PFSK-1 (cell line): ENCODE measurements at regions not wholly inside any gene's neighbourhood (a gene's known extent, or its start where the extent isn't known, plus 50 kb on each side); places are given as distances from the start of the nearest gene placed in this dataset.

Experiments
- FOXP2 ChIP-seq: optimal IDR thresholded peaks from 2 replicates; pipeline ENCODE3; 2011; ENCODE audit warnings: borderline replicate concordance, control low read depth, inconsistent platforms; ENCODE audit not compliant: insufficient read depth; ENCODE audit errors: extremely low read length, extremely low read depth
- POLR2AphosphoS5 ChIP-seq: IDR thresholded peaks from 2 replicates; pipeline ENCODE4 v1.6.1; 2012; ENCODE audit warnings: low read depth, mild to moderate bottlenecking, control low read depth, low read length, moderate library complexity
- REST ChIP-seq, 2 experiments: IDR thresholded peaks; 2 replicates each; pipeline versions ENCODE4 v1.6.1 to v1.8.0; 2011 to 2012; ENCODE audit warnings: low read depth in 2 of 2, low read length in 2 of 2, control low read depth in 1 of 2, inconsistent platforms in 1 of 2, mild to moderate bottlenecking in 1 of 2, moderate library complexity in 1 of 2; ENCODE audit not compliant: insufficient read depth in 1 of 2
- SIN3A ChIP-seq: IDR thresholded peaks from 2 replicates; pipeline ENCODE4 v1.6.1; 2012; ENCODE audit warnings: mild to moderate bottlenecking, low read length, moderate library complexity, borderline replicate concordance; ENCODE audit not compliant: insufficient read depth
- TAF1 ChIP-seq: IDR thresholded peaks from 2 replicates; pipeline ENCODE4 v1.6.1; 2012; ENCODE audit warnings: low read length, control low read depth, borderline replicate concordance; ENCODE audit not compliant: insufficient read depth

GRCh38 chr7:155980841-155981240 is 168.6 kb upstream of the SHH start:
- TF ChIP-seq REST (IDR thresholded peaks at IDR 0.05; ENCODE audit: insufficient read depth in 1 of 2, low read depth in 2 of 2, low read length in 2 of 2) (no peak), TAF1 (no peak), SIN3A (no peak), FOXP2 (no peak), POLR2AphosphoS5 (no peak)

- TF ChIP-seq REST (IDR thresholded peaks at IDR 0.05; ENCODE audit: insufficient read depth in 1 of 2, low read depth in 2 of 2, low read length in 2 of 2) = no peak
- no peak for TF ChIP-seq POLR2AphosphoS5
- TF ChIP-seq FOXP2 = no peak
- no peak for TF ChIP-seq SIN3A
- TF ChIP-seq TAF1 = no peak
Observed at GRCh38 chr7:155979994-155980393, 167.7 kb upstream of the SHH start.

GRCh38 chr7:155979566-155979965 is 167.3 kb upstream of the SHH start:
- TF ChIP-seq REST (IDR thresholded peaks at IDR 0.05; ENCODE audit: insufficient read depth in 1 of 2, low read depth in 2 of 2, low read length in 2 of 2) (no peak), TAF1 (no peak), POLR2AphosphoS5 (no peak), SIN3A (no peak), FOXP2 (no peak)

GRCh38 chr7:155975490-155975889 is 163.2 kb upstream of the SHH start:
- TF ChIP-seq REST (IDR thresholded peaks at IDR 0.05; ENCODE audit: insufficient read depth in 1 of 2, low read depth in 2 of 2, low read length in 2 of 2) = no peak
- no peak for TF ChIP-seq FOXP2
- TF ChIP-seq TAF1 = no peak
- no peak for TF ChIP-seq POLR2AphosphoS5
- no peak for TF ChIP-seq SIN3A

- TF ChIP-seq TAF1 (no peak), REST (IDR thresholded peaks at IDR 0.05; ENCODE audit: insufficient read depth in 1 of 2, low read depth in 2 of 2, low read length in 2 of 2) (no peak), SIN3A (no peak), POLR2AphosphoS5 (no peak), FOXP2 (no peak)
Observed at GRCh38 chr7:155974186-155974897, 162.1 kb upstream of the SHH start.
